ENCODE measurements at regions not wholly inside any gene's neighbourhood (a gene's known extent, or its start where the extent isn't known, plus 50 kb on each side); places are given as distances from the start of the nearest gene placed in this dataset.

DNA sequence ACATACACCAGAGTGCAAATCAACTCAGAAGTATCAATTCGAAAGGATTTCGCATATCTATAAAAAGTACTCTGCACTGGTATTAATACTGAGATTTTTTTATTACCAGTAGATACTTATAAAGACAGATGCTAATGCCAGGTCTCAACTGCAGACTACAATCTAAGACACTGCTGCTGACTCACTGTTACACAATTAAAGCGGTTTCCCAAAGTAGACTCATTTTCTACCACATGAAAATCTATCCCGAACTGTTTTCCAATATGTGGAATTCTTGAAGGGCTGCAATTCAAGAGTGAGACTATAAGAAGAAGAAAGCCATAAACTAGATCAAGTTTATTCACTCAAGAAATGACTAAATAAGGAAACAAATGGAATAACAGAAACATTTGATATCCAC lies 57.2 kb upstream of the ARHGAP32 start:
- Mint-ChIP-seq H3K4me1 (peaks cover 54 to 64% of the 10 kb centered on the region in 2 experiments), H3K9me3 (no peaks in the 10 kb centered on the region), H3K27ac (no peak overlapping the region), H3K4me3 (no peak overlapping the region), H3K27me3 (ENCODE audit: low read depth) (no peaks in the 10 kb centered on the region), H3K36me3 (ENCODE audit: insufficient read depth in 1 of 3, low read depth in 3 of 3) (peaks cover 0 to 6% (median 0%) of the 10 kb centered on the region in 3 experiments; a peak in 3 of 7 replicates)
- H3K18ac ChIP-seq (ENCODE audit: insufficient read length, low read depth, low read length), result no peak overlapping the region
- no peaks in the 10 kb centered on the region for H3K79me1 ChIP-seq (ENCODE audit: insufficient read depth, low read depth, low read length, poor library complexity, severe bottlenecking)
- no peak overlapping the region for H2BK120ac ChIP-seq (ENCODE audit: low read depth, low read length, poor library complexity, severe bottlenecking)
- H2BK12ac ChIP-seq (ENCODE audit: insufficient read length, low read depth, low read length), result no peak overlapping the region
- no peak overlapping the region for H3K4ac ChIP-seq (ENCODE audit: low read depth, low read length)
- H3K23me2 ChIP-seq (ENCODE audit: insufficient read length, low read depth, low read length, poor library complexity, severe bottlenecking), result no peaks in the 10 kb centered on the region
- H3K9me3 ChIP-seq (ENCODE audit: control insufficient read depth, low read depth, low read length), result no peaks in the 10 kb centered on the region
- H4K8ac ChIP-seq (replicated peaks; ENCODE audit: insufficient read length, low read depth, low read length), result no peak overlapping the region
- H3K79me2 ChIP-seq (ENCODE audit: insufficient read depth, low read length), result peaks cover 9% of the 10 kb centered on the region; the same call in 1 of the 2 replicates
- H2BK20ac ChIP-seq (ENCODE audit: low read depth, low read length, poor library complexity, severe bottlenecking), result no peak overlapping the region
- no peak overlapping the region for H3K56ac ChIP-seq (ENCODE audit: insufficient read length, low read depth, low read length)
- no peak overlapping the region for H3K9ac ChIP-seq (ENCODE audit: extremely low read depth, insufficient read length, low read length)
- H3K23ac ChIP-seq (ENCODE audit: insufficient read length, low read depth, low read length), result no peak overlapping the region
- no peak overlapping the region for H2AK5ac ChIP-seq (ENCODE audit: insufficient read length, low read length)
- no peak overlapping the region for H3K27ac ChIP-seq (ENCODE audit: insufficient read length, low read depth, low read length)
- H3K27me3 ChIP-seq (ENCODE audit: insufficient read depth, low read length), result no peaks in the 10 kb centered on the region
- no peak for DNase-seq
- H3K4me2 ChIP-seq (ENCODE audit: insufficient read depth, insufficient read length, low read length), result no peak overlapping the region
- no peak overlapping the region for H3T11ph ChIP-seq (ENCODE audit: low read length)
- no peak for TF ChIP-seq CTCF (conservative IDR thresholded peaks at IDR 0.05)
- WGBS (ENCODE audit: extremely low coverage, insufficient read length, low lambda C conversion rate), result no CpG with 5 or more reads among the region's 4 CpGs
- no peak overlapping the region for H2BK5ac ChIP-seq (ENCODE audit: insufficient read length, low read length)
- no peak overlapping the region for H4K91ac ChIP-seq (ENCODE audit: insufficient read length, low read depth, low read length)
- H4K5ac ChIP-seq (ENCODE audit: insufficient read length, low read depth, low read length), result no peak overlapping the region
- no peaks in the 10 kb centered on the region; the same call in 1 of the 2 replicates for H3K4me1 ChIP-seq (ENCODE audit: insufficient read depth, low read length)
- no peaks in the 10 kb centered on the region for H4K20me1 ChIP-seq (ENCODE audit: control insufficient read depth, insufficient read depth, insufficient read length)
- H3K14ac ChIP-seq (ENCODE audit: insufficient read depth, low read length), result no peak overlapping the region
- no peak overlapping the region for H2BK15ac ChIP-seq (ENCODE audit: low read depth, low read length)
- no peak overlapping the region for H2AFZ ChIP-seq (ENCODE audit: low read length)

Data from H9 (cell line).